H1 (cell line): ENCODE measurements at regions not wholly inside any gene's neighbourhood (a gene's known extent, or its start where the extent isn't known, plus 50 kb on each side); places are given as distances from the start of the nearest gene placed in this dataset.

Experiments
- CTCF ChIA-PET: fragments of 300-600 bp; sonication (Branson Sonifier 250); formaldehyde crosslinking; loops from one replicate; lab custom pipeline; 2021; ENCODE audit not compliant: partially characterized antibody; lab: Charles Lee
- POLR2A ChIA-PET: fragments of 300-600 bp; sonication (Branson Sonifier 250); formaldehyde crosslinking; loops from one replicate; lab custom pipeline; 2021; ENCODE audit warnings: inconsistent platforms; ENCODE audit not compliant: partially characterized antibody; lab: Charles Lee
- DNase-seq, 2 experiments: peaks; one replicate each; pipeline versions ENCODE4 v3.0.0 to v3.0.0-alpha.2; 2010 to 2022; ENCODE audit warnings: low spot score in 2 of 2, low read depth in 1 of 2, mixed read lengths in 1 of 2
- FAIRE-seq: peaks from 2 replicates; lab custom pipeline; 2011; peaks lifted over from hg19 to GRCh38; lab: Jason Lieb, UNC
- H2AFZ ChIP-seq: 2 replicates; pipeline ENCODE4 v1.8.1; 2012; ENCODE audit warnings: low read length, inconsistent platforms
- H2AK5ac ChIP-seq: 2 replicates; pipeline ENCODE4 v1.6.1; 2013; ENCODE audit warnings: low read depth, low read length
- H2BK120ac ChIP-seq: replicated peaks from 2 replicates; pipeline ENCODE3; 2013; ENCODE audit warnings: low read depth, low read length, inconsistent platforms
- H2BK12ac ChIP-seq: 2 replicates; pipeline ENCODE4 v1.6.1; 2013; ENCODE audit warnings: low read depth, low read length
- H2BK15ac ChIP-seq: 2 replicates; pipeline ENCODE4 v1.6.1; 2013; ENCODE audit warnings: low read length
- H2BK20ac ChIP-seq: 2 replicates; pipeline ENCODE4 v1.6.1; 2013; ENCODE audit warnings: low read length
- H2BK5ac ChIP-seq: 2 replicates; pipeline ENCODE4 v1.6.1; 2013; ENCODE audit warnings: low read depth, low read length
- H3K14ac ChIP-seq: 2 replicates; pipeline ENCODE4 v1.6.1; 2013; ENCODE audit warnings: inconsistent platforms; ENCODE audit not compliant: insufficient read length
- H3K18ac ChIP-seq: 2 replicates; pipeline ENCODE4 v1.6.1; 2013; ENCODE audit warnings: low read length; ENCODE audit errors: extremely low read depth
- H3K23ac ChIP-seq: 2 replicates; pipeline ENCODE4 v1.6.1; 2013; ENCODE audit warnings: inconsistent platforms; ENCODE audit not compliant: insufficient read length
- H3K23me2 ChIP-seq: 2 replicates; pipeline ENCODE4 v1.6.1; 2013; ENCODE audit warnings: low read depth, low read length
- H3K27ac ChIP-seq: 2 replicates; pipeline ENCODE4 v1.6.1; 2011; ENCODE audit warnings: low read depth, low read length, inconsistent platforms
- H3K27me3 ChIP-seq, 4 experiments: replicated peaks in 1 of 4; 1 replicate in 1 of 4; 2 replicates in 3 of 4; pipeline versions ENCODE4 v1.6.1 to v1.8.1; 2011 to 2013; ENCODE audit warnings: low read length in 3 of 4, mild to moderate bottlenecking in 3 of 4, inconsistent platforms in 2 of 4, mixed read lengths in 2 of 4, moderate library complexity in 1 of 4; ENCODE audit not compliant: control insufficient read depth in 3 of 4, insufficient read depth in 3 of 4; ENCODE audit errors: extremely low read depth in 1 of 4
- H3K36me3 ChIP-seq, 4 experiments: 2 replicates each; pipeline versions ENCODE4 v1.6.1 to v1.8.1; 2011 to 2013; ENCODE audit warnings: mild to moderate bottlenecking in 4 of 4, low read length in 3 of 4, moderate library complexity in 2 of 4, control low read depth in 1 of 4, inconsistent platforms in 1 of 4; ENCODE audit not compliant: insufficient read depth in 4 of 4, control insufficient read depth in 2 of 4
- H3K4ac ChIP-seq: replicated peaks from 2 replicates; pipeline ENCODE3; 2013; ENCODE audit warnings: low read length, low read depth, mixed read lengths, inconsistent platforms; ENCODE audit not compliant: insufficient read length
- H3K4me1 ChIP-seq, 4 experiments: replicated peaks in 1 of 4; 1 replicate in 1 of 4; 2 replicates in 3 of 4; pipeline versions ENCODE4 v1.6.1 to v1.8.1; 2011 to 2013; ENCODE audit warnings: low read length in 3 of 4, inconsistent platforms in 2 of 4, mixed read lengths in 1 of 4; ENCODE audit not compliant: insufficient read depth in 4 of 4, control insufficient read depth in 3 of 4
- H3K4me2 ChIP-seq, 2 experiments: 2 replicates each; pipeline versions ENCODE4 v1.6.1 to v1.8.1; 2011 to 2013; ENCODE audit warnings: low read depth in 2 of 2, low read length in 2 of 2, control low read depth in 1 of 2, inconsistent platforms in 1 of 2, mild to moderate bottlenecking in 1 of 2; ENCODE audit not compliant: insufficient read depth in 1 of 2
- H3K4me3 ChIP-seq, 4 experiments: fragments of 200-600, 300-600 bp in 1 of 4; sonication (generic), shearing (Covaris generic), sonication (Bioruptor Twin) in 1 of 4; 2 replicates each; pipeline versions ENCODE4 v1.5.1 to v1.8.1; 2011 to 2016; ENCODE audit warnings: low read length in 4 of 4, low read depth in 3 of 4, control low read depth in 2 of 4, inconsistent platforms in 2 of 4, mild to moderate bottlenecking in 2 of 4, mixed read lengths in 1 of 4, moderate library complexity in 1 of 4; ENCODE audit not compliant: insufficient read depth in 2 of 4; ENCODE audit errors: extremely low read depth in 1 of 4
- H3K56ac ChIP-seq: replicated peaks from 2 replicates; pipeline ENCODE3; 2013; ENCODE audit warnings: low read depth, mild to moderate bottlenecking, mixed read lengths, low read length, inconsistent platforms; ENCODE audit not compliant: insufficient read length
- H3K79me1 ChIP-seq: 2 replicates; pipeline ENCODE4 v1.6.1; 2013; ENCODE audit warnings: low read depth, low read length, control low read depth
- H3K79me2 ChIP-seq, 2 experiments: 2 replicates each; pipeline versions ENCODE4 v1.6.1 to v1.8.1; 2012 to 2013; ENCODE audit warnings: low read length in 2 of 2, mild to moderate bottlenecking in 2 of 2, inconsistent platforms in 1 of 2; ENCODE audit not compliant: insufficient read depth in 2 of 2, control insufficient read depth in 1 of 2
- H3K9ac ChIP-seq, 4 experiments: replicated peaks in 1 of 4; 1 replicate in 1 of 4; 2 replicates in 3 of 4; pipeline versions ENCODE4 v1.6.1 to v1.8.1; 2011 to 2013; ENCODE audit warnings: low read depth in 3 of 4, low read length in 3 of 4, control low read depth in 2 of 4, mild to moderate bottlenecking in 2 of 4, moderate library complexity in 2 of 4, inconsistent platforms in 1 of 4; ENCODE audit errors: extremely low read depth in 1 of 4
- H3K9me3 ChIP-seq, 2 experiments: 2 replicates each; pipeline versions ENCODE4 v1.6.1 to v1.8.1; 2012 to 2013; ENCODE audit warnings: mild to moderate bottlenecking in 2 of 2, moderate library complexity in 2 of 2, control low read depth in 1 of 2, inconsistent platforms in 1 of 2, low read depth in 1 of 2, low read length in 1 of 2, mixed read lengths in 1 of 2; ENCODE audit not compliant: insufficient read depth in 2 of 2
- H4K20me1 ChIP-seq, 2 experiments: replicated peaks in 1 of 2; 2 replicates each; pipeline versions ENCODE3 to v1.8.1; 2011 to 2013; ENCODE audit warnings: inconsistent platforms in 2 of 2, low read length in 2 of 2, mild to moderate bottlenecking in 1 of 2; ENCODE audit not compliant: insufficient read depth in 2 of 2, control insufficient read depth in 1 of 2
- H4K5ac ChIP-seq: 2 replicates; pipeline ENCODE4 v1.6.1; 2013; ENCODE audit warnings: low read length, low read depth, mixed read lengths, inconsistent platforms; ENCODE audit not compliant: insufficient read length
- H4K8ac ChIP-seq: 2 replicates; pipeline ENCODE4 v1.8.0; 2013; ENCODE audit warnings: mild to moderate bottlenecking, moderate library complexity, low read length, inconsistent platforms; ENCODE audit not compliant: insufficient read depth; ENCODE audit errors: extremely low read depth
- H4K91ac ChIP-seq: replicated peaks from 2 replicates; pipeline ENCODE3; 2013; ENCODE audit warnings: low read length, mixed read lengths, inconsistent platforms; ENCODE audit not compliant: insufficient read length
- CHD1 ChIP-seq: IDR thresholded peaks from 2 replicates; pipeline ENCODE4 v1.6.1; 2012; ENCODE audit warnings: low read depth, low read length, improper control_type of control experiment
- RFX5 ChIP-seq: IDR thresholded peaks from 2 replicates; pipeline ENCODE4 v1.6.1; 2011; ENCODE audit warnings: low read depth, low read length, improper control_type of control experiment, borderline replicate concordance
- SP1 ChIP-seq: IDR thresholded peaks from 2 replicates; pipeline ENCODE4 v1.6.1; 2011; ENCODE audit warnings: low read depth, low read length
- SRF ChIP-seq: IDR thresholded peaks from 2 replicates; pipeline ENCODE4 v1.6.1; 2011; ENCODE audit warnings: mild to moderate bottlenecking, low read depth, low read length, moderate library complexity
- YY1 ChIP-seq: IDR thresholded peaks from 2 replicates; pipeline ENCODE4 v1.6.1; 2011; ENCODE audit warnings: low read depth, mild to moderate bottlenecking, low read length
- WGBS, 2 experiments: shearing (Covaris generic) in 1 of 2; methylation state at CpG; one replicate each; pipeline versions ENCODE4 v1.1.6 to v1.1.7; 2013 to 2015; ENCODE audit warnings: low lambda C conversion rate in 2 of 2, mixed read lengths in 2 of 2, inconsistent platforms in 1 of 2, low coverage in 1 of 2, missing lambda C conversion rate in 1 of 2; ENCODE audit not compliant: insufficient replicate concordance in 2 of 2, insufficient coverage in 1 of 2, insufficient read length in 1 of 2; ENCODE audit errors: extremely low coverage in 1 of 2, missing lambda C conversion rate in 1 of 2; 5-methylcytosine and 5-hydroxymethylcytosine counted together

DNA sequence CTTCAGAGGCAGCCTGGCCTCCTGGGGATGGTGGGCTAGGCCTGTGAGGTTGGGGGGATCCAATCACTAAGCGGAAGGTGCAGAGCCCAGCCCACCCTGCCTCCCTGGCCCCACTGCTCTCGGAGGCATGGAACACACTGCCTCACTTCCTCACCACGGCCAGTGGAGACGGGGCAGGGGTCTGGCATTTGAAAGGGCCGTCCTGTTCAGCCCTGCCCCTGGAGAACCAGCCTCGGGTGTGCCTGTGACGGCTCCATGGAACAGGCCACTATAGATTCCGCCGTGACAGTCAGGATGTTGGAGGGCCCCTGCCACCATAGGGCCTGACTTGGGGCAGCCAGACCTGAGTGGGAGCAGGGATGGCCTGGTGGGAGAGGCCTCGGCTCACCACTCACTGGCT is 110.2 kb downstream of the DACT2 start:
- Histone ChIP-seq H2BK15ac (no peak overlapping the region), H3K36me3 (no peaks in the 10 kb centered on the region), H3K9me3 (peaks cover 5 to 9% of the 10 kb centered on the region in 2 experiments; a peak in 1 of 4 replicates), H4K5ac (no peak overlapping the region), H3K27ac (no peak overlapping the region), H3K79me2 (no peaks in the 10 kb centered on the region), H3K9ac (no peak overlapping the region), H2BK20ac (no peak overlapping the region), H2BK120ac (no peak overlapping the region), H3K14ac (no peak overlapping the region), H3K56ac (no peak overlapping the region), H4K20me1 (peaks cover 0 to 4% of the 10 kb centered on the region in 2 experiments), H3K4ac (no peak overlapping the region), H2AK5ac (0 out of 2 replicates have a peak overlapping the region, but pooled peaks have one; percentile 40), H3K4me3 (peak overlapping the region in 1 of 4 experiments; percentile 47; a peak in 3 of 8 replicates), H3K27me3 (peaks cover 0 to 5% (median 2%) of the 10 kb centered on the region in 4 experiments; a peak in 5 of 7 replicates), H3K4me1 (peaks cover 0 to 16% (median 12%) of the 10 kb centered on the region in 4 experiments; a peak in 6 of 7 replicates), H3K23ac (no peak overlapping the region), H2BK5ac (no peak overlapping the region; the same call in 1 of the 2 replicates), H4K91ac (peak overlapping the region; percentile 2), H3K23me2 (peaks cover 2% of the 10 kb centered on the region; the same call in 1 of the 2 replicates), H4K8ac (no peak overlapping the region; the same call in 1 of the 2 replicates), H3K4me2 (peak overlapping the region; percentile 18 to 59), H2BK12ac (peak overlapping the region; percentile 84; the same call in 1 of the 2 replicates), H3K79me1 (no peaks in the 10 kb centered on the region), H2AFZ (no peak overlapping the region), H3K18ac (peak overlapping the region; percentile 25; the same call in 1 of the 2 replicates)
- DNase-seq: no peak
- ChIA-PET POLR2A (no interaction called here), CTCF (interaction anchor here (0.7 to 2.0 kb wide), 3 partner anchors 8 to 76 kb away, joined by 3 to 4 read pairs (median 4); no protein-coding TSS in a partner anchor)
- WGBS, 2 experiments: 63% methylated on average over 10 of the region's 10 CpGs; no CpG with 5 or more reads in 1 of the 2 experiments
- TF ChIP-seq SP1 (no peak), SRF (no peak), CHD1 (no peak), RFX5 (no peak), YY1 (no peak)
- no peak for FAIRE-seq
